OCI-LY7 (cell line): ENCODE measurements at regions not wholly inside any gene's neighbourhood (a gene's known extent, or its start where the extent isn't known, plus 50 kb on each side); places are given as distances from the start of the nearest gene placed in this dataset.

Experiments used
- EZH2phosphoT487 ChIP-seq: fragments of 200-600 bp; sonication (generic); IDR thresholded peaks from 2 replicates; pipeline ENCODE4 v1.6.1; 2018; ENCODE audit warnings: low read depth, borderline replicate concordance, mild to moderate bottlenecking, mixed run types, antibody characterized with exemption, low read length, moderate library complexity, mixed read lengths
- TF ChIP-seq, protein P1 (sequence below): fragments of 200-600 bp; sonication (generic); conservative IDR thresholded peaks from 2 replicates; pipeline ENCODE4 v1.5.1; 2014; ENCODE audit warnings: mild to moderate bottlenecking, antibody characterized with exemption, low read length, moderate library complexity, mixed read lengths

- TF ChIP-seq, protein P1, sequence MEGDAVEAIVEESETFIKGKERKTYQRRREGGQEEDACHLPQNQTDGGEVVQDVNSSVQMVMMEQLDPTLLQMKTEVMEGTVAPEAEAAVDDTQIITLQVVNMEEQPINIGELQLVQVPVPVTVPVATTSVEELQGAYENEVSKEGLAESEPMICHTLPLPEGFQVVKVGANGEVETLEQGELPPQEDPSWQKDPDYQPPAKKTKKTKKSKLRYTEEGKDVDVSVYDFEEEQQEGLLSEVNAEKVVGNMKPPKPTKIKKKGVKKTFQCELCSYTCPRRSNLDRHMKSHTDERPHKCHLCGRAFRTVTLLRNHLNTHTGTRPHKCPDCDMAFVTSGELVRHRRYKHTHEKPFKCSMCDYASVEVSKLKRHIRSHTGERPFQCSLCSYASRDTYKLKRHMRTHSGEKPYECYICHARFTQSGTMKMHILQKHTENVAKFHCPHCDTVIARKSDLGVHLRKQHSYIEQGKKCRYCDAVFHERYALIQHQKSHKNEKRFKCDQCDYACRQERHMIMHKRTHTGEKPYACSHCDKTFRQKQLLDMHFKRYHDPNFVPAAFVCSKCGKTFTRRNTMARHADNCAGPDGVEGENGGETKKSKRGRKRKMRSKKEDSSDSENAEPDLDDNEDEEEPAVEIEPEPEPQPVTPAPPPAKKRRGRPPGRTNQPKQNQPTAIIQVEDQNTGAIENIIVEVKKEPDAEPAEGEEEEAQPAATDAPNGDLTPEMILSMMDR, result no peak
- no peak for TF ChIP-seq EZH2phosphoT487
Observed at GRCh38 chr18:55878224-55878623, 290.2 kb upstream of the TCF4 start.
